ENCODE measurements at regions not wholly inside any gene's neighbourhood (a gene's known extent, or its start where the extent isn't known, plus 50 kb on each side); places are given as distances from the start of the nearest gene placed in this dataset.

DNA sequence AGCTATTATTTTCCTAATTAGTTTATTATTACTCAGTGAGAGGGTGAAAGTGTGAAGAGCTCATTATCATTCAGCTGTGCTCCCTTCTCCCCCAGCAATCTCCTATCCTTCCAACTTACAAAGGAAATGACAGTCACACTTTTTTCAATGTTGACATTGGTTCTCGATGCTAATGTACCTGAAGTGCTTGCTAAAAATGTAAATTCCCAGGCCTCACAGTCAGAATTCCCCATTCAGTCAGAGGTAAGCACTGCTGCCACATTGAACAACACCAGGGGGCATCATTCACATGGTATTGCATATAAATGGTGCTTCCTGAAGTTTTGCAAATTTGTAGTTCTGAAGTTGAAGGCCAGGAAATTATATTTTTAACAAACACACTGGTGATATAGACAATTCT is 132.7 kb upstream of the FOXD3 start:
- in situ Hi-C loops (cut with MboI; ENCODE audit: low pct_unique_long_range_greater_than_20kb, low sequenced_read_pairs, unreplicated experiment) = no loop called here
- TF ChIP-seq, protein P1, sequence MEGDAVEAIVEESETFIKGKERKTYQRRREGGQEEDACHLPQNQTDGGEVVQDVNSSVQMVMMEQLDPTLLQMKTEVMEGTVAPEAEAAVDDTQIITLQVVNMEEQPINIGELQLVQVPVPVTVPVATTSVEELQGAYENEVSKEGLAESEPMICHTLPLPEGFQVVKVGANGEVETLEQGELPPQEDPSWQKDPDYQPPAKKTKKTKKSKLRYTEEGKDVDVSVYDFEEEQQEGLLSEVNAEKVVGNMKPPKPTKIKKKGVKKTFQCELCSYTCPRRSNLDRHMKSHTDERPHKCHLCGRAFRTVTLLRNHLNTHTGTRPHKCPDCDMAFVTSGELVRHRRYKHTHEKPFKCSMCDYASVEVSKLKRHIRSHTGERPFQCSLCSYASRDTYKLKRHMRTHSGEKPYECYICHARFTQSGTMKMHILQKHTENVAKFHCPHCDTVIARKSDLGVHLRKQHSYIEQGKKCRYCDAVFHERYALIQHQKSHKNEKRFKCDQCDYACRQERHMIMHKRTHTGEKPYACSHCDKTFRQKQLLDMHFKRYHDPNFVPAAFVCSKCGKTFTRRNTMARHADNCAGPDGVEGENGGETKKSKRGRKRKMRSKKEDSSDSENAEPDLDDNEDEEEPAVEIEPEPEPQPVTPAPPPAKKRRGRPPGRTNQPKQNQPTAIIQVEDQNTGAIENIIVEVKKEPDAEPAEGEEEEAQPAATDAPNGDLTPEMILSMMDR (IDR thresholded peaks at IDR 0.05; ENCODE audit: extremely low read depth, insufficient read depth, missing control alignments) = peak; percentile 11
- no peak for DNase-seq (ENCODE audit: low spot score)

DNA sequence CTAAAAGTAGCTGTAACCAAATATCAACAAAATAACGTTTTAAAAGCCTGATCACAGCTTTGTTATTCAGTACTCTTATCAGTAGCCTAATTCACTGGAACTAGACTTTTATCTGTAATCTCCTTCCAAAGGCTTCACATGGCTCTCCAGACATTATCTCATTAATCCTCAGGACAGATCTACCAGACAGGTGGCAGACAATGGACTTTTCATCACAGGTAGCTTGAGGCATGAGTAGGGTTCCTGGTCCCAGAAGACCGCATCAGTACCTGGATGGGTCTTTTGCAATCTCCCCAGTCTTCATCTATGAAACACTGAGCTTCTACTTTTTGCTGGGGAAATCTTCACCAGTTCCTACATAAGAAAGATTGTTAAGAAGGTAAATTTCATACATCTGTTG is 132.2 kb upstream of the FOXD3 start:
- no peak for DNase-seq (ENCODE audit: low spot score)
- TF ChIP-seq, protein P1 (IDR thresholded peaks at IDR 0.05; ENCODE audit: extremely low read depth, insufficient read depth, missing control alignments) = no peak
- in situ Hi-C loops (cut with MboI; ENCODE audit: low pct_unique_long_range_greater_than_20kb, low sequenced_read_pairs, unreplicated experiment) = no loop called here

DNA sequence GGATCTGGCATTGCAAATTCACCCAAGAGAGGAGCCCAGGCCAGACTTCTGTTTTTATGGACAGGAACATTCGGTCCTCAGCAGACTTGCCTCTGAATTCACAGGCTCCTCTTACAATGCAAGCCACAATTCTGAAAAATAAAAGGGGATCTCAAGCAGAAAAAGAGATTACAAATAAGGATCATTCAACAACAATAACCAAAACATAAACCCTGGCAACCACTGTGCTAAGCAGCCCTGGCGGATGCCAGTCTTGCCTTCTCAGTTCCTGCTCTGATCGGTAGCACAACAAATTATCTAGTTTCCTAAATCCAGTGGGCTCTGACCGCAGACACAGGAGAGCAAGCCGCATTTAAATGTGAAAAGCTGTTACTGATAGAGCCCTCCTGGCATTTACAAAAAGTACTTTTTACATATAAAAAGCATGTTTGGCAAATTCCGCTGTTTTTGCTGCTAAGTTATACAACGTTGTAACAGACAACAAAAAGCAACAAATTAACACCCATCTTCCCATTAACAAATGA is 123.4 kb upstream of the FOXD3 start:
- DNase-seq (ENCODE audit: low spot score) = no peak
- TF ChIP-seq, protein P1 (IDR thresholded peaks at IDR 0.05; ENCODE audit: extremely low read depth, insufficient read depth, missing control alignments) = no peak
- in situ Hi-C loops (cut with MboI; ENCODE audit: low pct_unique_long_range_greater_than_20kb, low sequenced_read_pairs, unreplicated experiment) = no loop called here

DNA sequence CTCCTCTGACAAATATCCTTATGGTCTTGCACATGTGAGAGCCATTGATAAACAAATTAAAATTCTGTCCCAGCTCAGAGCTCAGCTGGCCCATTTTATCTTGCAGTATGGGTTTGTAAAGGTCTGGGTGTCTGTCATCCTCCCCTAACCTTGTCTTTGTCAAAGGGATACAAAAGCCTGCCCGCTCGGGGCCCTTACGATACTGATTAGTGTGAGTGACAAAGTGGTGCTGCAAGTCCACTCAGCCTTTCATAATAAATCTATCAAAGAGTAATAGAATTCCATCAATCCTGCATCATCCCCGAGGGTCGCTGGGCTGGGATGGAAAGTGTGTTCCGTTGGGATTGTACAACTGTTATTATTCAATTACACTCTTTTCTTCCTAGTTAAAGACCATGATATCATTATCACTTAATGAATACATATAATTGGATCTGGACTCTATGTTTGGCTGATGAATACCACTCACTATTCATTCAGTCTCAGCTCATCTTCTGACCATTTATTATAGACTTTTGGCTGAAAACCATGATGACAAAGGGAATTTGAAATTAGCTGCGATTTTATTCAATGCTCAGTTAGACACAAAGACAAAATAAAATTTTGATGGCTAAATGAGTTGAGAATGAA is 122.5 kb upstream of the FOXD3 start:
- no peak for DNase-seq (ENCODE audit: low spot score)
- TF ChIP-seq, protein P1 (IDR thresholded peaks at IDR 0.05; ENCODE audit: extremely low read depth, insufficient read depth, missing control alignments) = no peak
- in situ Hi-C loops (cut with MboI; ENCODE audit: low pct_unique_long_range_greater_than_20kb, low sequenced_read_pairs, unreplicated experiment) = no loop called here

DNA sequence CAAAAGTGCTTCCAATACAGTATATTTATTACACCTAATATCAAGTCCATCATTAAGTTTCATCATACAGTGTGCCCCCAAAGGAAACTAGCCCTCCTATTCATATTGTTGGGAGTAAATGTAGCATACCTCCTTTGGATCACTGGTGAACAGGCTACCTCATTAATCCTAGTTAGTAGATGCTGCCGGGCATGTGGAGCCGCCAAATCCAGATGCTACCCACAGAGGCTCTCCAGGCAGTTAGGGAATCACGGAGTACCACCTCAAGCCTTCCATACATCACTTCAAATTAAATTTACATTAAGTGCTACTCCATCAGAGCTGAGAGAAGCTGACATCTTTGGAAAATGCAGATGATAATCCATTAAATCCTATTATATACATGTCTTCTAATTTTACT is 121.7 kb upstream of the FOXD3 start:
- TF ChIP-seq, protein P1 (IDR thresholded peaks at IDR 0.05; ENCODE audit: extremely low read depth, insufficient read depth, missing control alignments) = no peak
- DNase-seq (ENCODE audit: low spot score) = no peak
- in situ Hi-C loops (cut with MboI; ENCODE audit: low pct_unique_long_range_greater_than_20kb, low sequenced_read_pairs, unreplicated experiment) = no loop called here

DNA sequence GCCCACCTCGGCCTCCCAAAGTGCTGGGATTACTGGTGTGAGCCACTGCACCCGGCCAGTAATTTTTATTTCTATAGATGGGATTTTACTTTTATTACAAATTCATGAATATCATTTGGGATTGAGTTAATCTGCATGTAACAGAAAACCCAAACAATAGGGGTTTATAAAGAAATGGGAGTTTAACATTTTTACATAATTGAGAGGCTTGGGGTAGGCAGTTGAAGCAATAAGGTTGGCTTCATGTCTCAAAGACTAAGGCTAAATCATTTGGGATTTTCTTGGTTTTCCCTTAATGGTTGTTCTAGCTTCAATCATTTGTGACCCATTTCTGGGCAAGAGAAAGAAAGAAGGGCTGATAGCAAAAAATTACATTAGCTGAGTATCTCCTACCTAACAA is 118.7 kb upstream of the FOXD3 start:
- DNase-seq (ENCODE audit: low spot score) = no peak
- in situ Hi-C loops (cut with MboI; ENCODE audit: low pct_unique_long_range_greater_than_20kb, low sequenced_read_pairs, unreplicated experiment) = no loop called here
- TF ChIP-seq, protein P1 (IDR thresholded peaks at IDR 0.05; ENCODE audit: extremely low read depth, insufficient read depth, missing control alignments) = no peak

All from GM13977 (cell line).